ENCODE measurements at regions not wholly inside any gene's neighbourhood (a gene's known extent, or its start where the extent isn't known, plus 50 kb on each side); places are given as distances from the start of the nearest gene placed in this dataset.

GRCh38 chr1:110786802-110787327 is 86.1 kb upstream of the CD53 start:
- Histone ChIP-seq H3K27me3 (ENCODE audit: control insufficient read depth in 1 of 2, insufficient read depth in 2 of 2, low read length in 2 of 2) (no peaks in the 10 kb centered on the region), H3K79me2 (ENCODE audit: insufficient read depth, low read length) (no peaks in the 10 kb centered on the region), H3K36me3 (replicated peaks in 1 of 2; ENCODE audit: control insufficient read depth in 1 of 2, insufficient read depth in 2 of 2, low read length in 2 of 2) (no peaks in the 10 kb centered on the region), H3K27ac (ENCODE audit: extremely low read length, insufficient read depth, low read length) (no peak overlapping the region), H3K9me3 (ENCODE audit: low read length) (no peaks in the 10 kb centered on the region), H3K4me1 (ENCODE audit: insufficient read depth, low read length) (no peaks in the 10 kb centered on the region), H2AFZ (ENCODE audit: low read length) (no peak overlapping the region), H3K9ac (ENCODE audit: insufficient read depth, low read depth, low read length) (no peak overlapping the region), H3K4me2 (ENCODE audit: low read depth, low read length) (no peak overlapping the region), H4K20me1 (ENCODE audit: insufficient read depth, low read length) (no peaks in the 10 kb centered on the region), H3K4me3 (replicated peaks in 1 of 3; ENCODE audit: insufficient read depth in 1 of 3, low read depth in 2 of 3, low read length in 3 of 3) (no peak overlapping the region)
- ChIA-PET CTCF (ENCODE audit: low intra/inter-chr PET ratio, low total read pairs) (no interaction called here), POLR2A (no interaction called here)
- FAIRE-seq (no peak), ATAC-seq (no peak), DNase-seq (ENCODE audit: low spot score) (no peak)
- intact Hi-C loops (cut with micrococcal nuclease; ENCODE audit: unreplicated experiment) = no loop called here
- in situ Hi-C loops (cut with HindIII; ENCODE audit: extremely low pct_ligation_motif_present, low pct_unique_long_range_greater_than_20kb) = loop anchor here (10.0 kb wide), 1 partner anchor 252 kb away; no protein-coding TSS in a partner anchor
- WGBS (ENCODE audit: low lambda C conversion rate) = 2% methylated on average over 3 of the region's 3 CpGs
- no TSS peak for BruUV-seq (replicated peaks)
- TF ChIP-seq ZNF496 (CRISPR knock-in tag; IDR thresholded peaks at IDR 0.05; ENCODE audit: insufficient replicate concordance) (no peak), ZNF224 (CRISPR knock-in tag; IDR thresholded peaks at IDR 0.05) (no peak), CREBL2 (CRISPR knock-in tag; IDR thresholded peaks at IDR 0.05; ENCODE audit: borderline replicate concordance) (no peak), ZNF891 (CRISPR knock-in tag; IDR thresholded peaks at IDR 0.05) (no peak)

- Histone ChIP-seq H3K79me2 (ENCODE audit: insufficient read depth, low read length) (no peaks in the 10 kb centered on the region), H3K9me3 (ENCODE audit: low read length) (no peaks in the 10 kb centered on the region), H4K20me1 (ENCODE audit: insufficient read depth, low read length) (no peaks in the 10 kb centered on the region), H3K4me1 (ENCODE audit: insufficient read depth, low read length) (no peaks in the 10 kb centered on the region), H2AFZ (ENCODE audit: low read length) (no peak overlapping the region), H3K4me3 (replicated peaks in 1 of 3; ENCODE audit: insufficient read depth in 1 of 3, low read depth in 2 of 3, low read length in 3 of 3) (no peak overlapping the region), H3K36me3 (replicated peaks in 1 of 2; ENCODE audit: control insufficient read depth in 1 of 2, insufficient read depth in 2 of 2, low read length in 2 of 2) (no peaks in the 10 kb centered on the region), H3K4me2 (ENCODE audit: low read depth, low read length) (no peak overlapping the region), H3K27ac (ENCODE audit: extremely low read length, insufficient read depth, low read length) (no peak overlapping the region), H3K27me3 (ENCODE audit: control insufficient read depth in 1 of 2, insufficient read depth in 2 of 2, low read length in 2 of 2) (no peaks in the 10 kb centered on the region), H3K9ac (ENCODE audit: insufficient read depth, low read depth, low read length) (no peak overlapping the region)
- intact Hi-C loops (cut with micrococcal nuclease; ENCODE audit: unreplicated experiment) = no loop called here
- CTCF ChIA-PET (ENCODE audit: low intra/inter-chr PET ratio, low total read pairs) = no interaction called here
- WGBS (ENCODE audit: low lambda C conversion rate) = 6% methylated on average over 2 of the region's 2 CpGs
- in situ Hi-C loops (cut with HindIII; ENCODE audit: extremely low pct_ligation_motif_present, low pct_unique_long_range_greater_than_20kb) = loop anchor here (10.0 kb wide), 1 partner anchor 251 kb away; no protein-coding TSS in a partner anchor
- BruUV-seq (replicated peaks) = no TSS peak
- ATAC-seq (no peak), DNase-seq (ENCODE audit: low spot score) (no peak), FAIRE-seq (no peak)
- TF ChIP-seq POGZ (CRISPR knock-in tag; IDR thresholded peaks at IDR 0.05) (no peak), ZNF550 (CRISPR knock-in tag; IDR thresholded peaks at IDR 0.05; ENCODE audit: borderline replicate concordance) (no peak), ZBTB46 (CRISPR knock-in tag; IDR thresholded peaks at IDR 0.05; ENCODE audit: borderline replicate concordance) (no peak), CENPX (CRISPR knock-in tag; IDR thresholded peaks at IDR 0.05) (no peak), SYNCRIP (IDR thresholded peaks at IDR 0.05; ENCODE audit: insufficient read depth, low read depth, low read length) (no peak), MIXL1 (CRISPR knock-in tag; IDR thresholded peaks at IDR 0.05) (no peak), HNRNPUL1 (IDR thresholded peaks at IDR 0.05; ENCODE audit: low read depth, low read length) (no peak)
- POLR2A ChIA-PET = no interaction called here
Measured at GRCh38 chr1:110785612-110786011, 87.3 kb upstream of the CD53 start.
